Panc1 (cell line): ENCODE measurements at regions not wholly inside any gene's neighbourhood (a gene's known extent, or its start where the extent isn't known, plus 50 kb on each side); places are given as distances from the start of the nearest gene placed in this dataset.

Experiments used
- CTCF ChIP-seq: fragments of 450-650 bp; IDR thresholded peaks from 2 replicates; pipeline ENCODE4 v1.5.1; 2017; ENCODE audit warnings: mild to moderate bottlenecking
- POLR2AphosphoS5 ChIP-seq: IDR thresholded peaks from 2 replicates; pipeline ENCODE4 v1.6.1; 2012; ENCODE audit warnings: mild to moderate bottlenecking, low read depth, low read length, moderate library complexity
- TCF7L2 ChIP-seq: IDR thresholded peaks from 2 replicates; pipeline ENCODE4 v1.6.1; 2011; ENCODE audit warnings: mild to moderate bottlenecking, low read depth, low read length, inconsistent platforms

- no peak for TF ChIP-seq POLR2AphosphoS5
- TF ChIP-seq TCF7L2, result no peak
- no peak for TF ChIP-seq CTCF
Measured at GRCh38 chr22:35477911-35478582, 62.6 kb upstream of the RASD2 start.
